Stimulated activated CD8-positive, alpha-beta memory T cell treated with anti-CD3 and anti-CD28 coated beads, Interleukin-7, amount 100 ng/mL, for 24 hours (primary cell): ENCODE measurements at regions not wholly inside any gene's neighbourhood (a gene's known extent, or its start where the extent isn't known, plus 50 kb on each side); places are given as distances from the start of the nearest gene placed in this dataset.
"Not testable (repeated sequence)": the region's sequence is repeated elsewhere in the genome, so short reads cannot be mapped to it uniquely, and the experiment has no call there.

ENCODE experiments used
- DNase-seq: peaks from one replicate; pipeline ENCODE4 v3.0.0-alpha.2; 2020; ENCODE audit warnings: low read depth

GRCh38 chr13:76286178-76286577 lies 600.0 kb downstream of the KCTD12 start:
- no peak for DNase-seq

- no peak for DNase-seq
These were observed 600.7 kb downstream of the KCTD12 start for GRCh38 chr13:76285463-76285862.

DNA sequence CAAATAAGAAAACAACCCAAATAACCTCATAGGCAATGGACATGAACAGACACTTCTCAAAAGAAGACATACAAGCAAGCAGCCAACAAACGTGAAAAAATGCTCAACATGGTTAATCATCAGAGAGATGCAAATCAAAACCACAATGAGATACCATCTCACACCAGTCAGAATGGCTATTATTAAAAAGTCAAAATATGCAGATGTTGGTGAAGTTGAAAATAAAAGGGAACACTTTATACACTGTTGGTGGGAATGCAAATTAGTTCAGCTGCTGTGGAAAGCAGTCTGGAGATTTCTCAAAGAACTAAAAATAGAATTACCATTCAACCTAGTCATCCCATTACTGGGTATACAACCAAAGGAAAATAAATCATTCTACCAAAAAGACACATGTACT lies 606.4 kb downstream of the KCTD12 start:
- not testable (repeated sequence) for DNase-seq

DNA sequence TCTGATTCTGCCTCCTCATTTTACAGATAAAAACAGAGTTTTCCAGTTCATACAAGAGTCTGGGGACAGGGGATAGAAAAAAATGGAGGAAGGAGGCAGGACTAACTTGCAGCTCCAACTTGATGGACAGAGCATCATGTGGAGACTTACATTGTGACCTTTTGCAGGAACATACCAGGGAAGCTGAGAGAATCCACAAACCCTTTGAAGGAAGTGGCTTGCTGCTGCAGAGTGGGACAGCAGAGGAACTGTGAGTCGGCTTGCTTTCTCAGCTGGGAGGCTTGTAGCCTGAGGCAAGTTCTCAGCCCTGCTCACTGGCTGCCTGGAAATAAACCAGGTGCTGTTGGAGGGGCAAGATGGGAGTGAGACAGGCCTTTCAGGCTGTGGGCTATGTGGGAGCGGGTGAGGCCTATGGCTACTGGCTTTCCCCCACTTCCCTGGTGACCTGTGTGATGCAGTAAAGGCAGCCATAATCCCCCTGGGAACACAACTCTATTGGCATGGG lies 614.4 kb downstream of the KCTD12 start:
- no peak for DNase-seq

GRCh38 chr13:76268307-76268706 lies 617.9 kb downstream of the KCTD12 start:
- DNase-seq: not testable (repeated sequence)

- DNase-seq: no peak
These were observed 619.0 kb downstream of the KCTD12 start for GRCh38 chr13:76267216-76267615.

GRCh38 chr13:76266561-76266960 lies 619.6 kb downstream of the KCTD12 start:
- no peak for DNase-seq

DNA sequence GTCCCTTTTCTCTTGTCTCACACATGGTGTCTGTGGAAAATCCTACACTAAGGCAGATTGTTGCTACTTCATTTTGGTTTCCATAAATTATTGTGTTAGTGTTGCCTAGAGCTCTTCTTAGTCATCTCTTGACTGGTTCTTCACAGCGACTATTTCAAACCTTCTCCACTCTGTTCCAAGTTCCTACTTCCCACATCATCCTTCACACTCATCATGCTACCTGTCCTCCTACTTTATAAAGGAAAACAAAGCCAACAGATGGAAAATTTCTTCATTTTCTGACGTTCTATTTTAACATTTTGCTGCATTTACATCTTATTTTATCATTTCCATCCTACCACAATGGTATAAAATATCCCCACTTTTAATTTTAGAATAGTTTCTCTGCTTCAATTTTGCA lies 614.1 kb downstream of the LMO7 start:
- no peak for DNase-seq

- DNase-seq: no peak
These were observed 609.8 kb downstream of the LMO7 start for GRCh38 chr13:76245920-76246319.

- DNase-seq: no peak
These were observed 609.1 kb downstream of the LMO7 start for GRCh38 chr13:76245211-76245610.

DNA sequence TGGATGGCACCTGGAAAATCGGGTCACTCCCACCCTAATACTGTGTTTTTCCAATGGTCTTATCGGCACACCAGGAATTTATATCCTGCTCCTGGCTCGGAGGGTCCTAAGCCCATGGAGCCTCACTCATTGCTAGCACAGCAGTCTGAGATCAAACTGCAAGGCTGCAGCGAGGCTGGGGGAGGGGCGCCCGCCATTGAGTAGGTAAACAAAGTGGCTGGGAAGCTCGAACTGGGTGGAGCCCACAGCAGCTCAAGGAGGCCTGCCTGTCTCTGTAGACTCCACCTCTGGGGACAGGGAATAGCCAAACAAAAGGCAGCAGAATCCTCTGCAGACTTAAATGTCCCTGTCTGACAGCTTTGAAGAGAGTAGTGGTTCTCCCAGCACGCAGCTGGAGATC lies 607.0 kb downstream of the LMO7 start:
- DNase-seq: not testable (repeated sequence)

- DNase-seq: no peak
These were observed 603.0 kb downstream of the LMO7 start for GRCh38 chr13:76239031-76239680.

DNA sequence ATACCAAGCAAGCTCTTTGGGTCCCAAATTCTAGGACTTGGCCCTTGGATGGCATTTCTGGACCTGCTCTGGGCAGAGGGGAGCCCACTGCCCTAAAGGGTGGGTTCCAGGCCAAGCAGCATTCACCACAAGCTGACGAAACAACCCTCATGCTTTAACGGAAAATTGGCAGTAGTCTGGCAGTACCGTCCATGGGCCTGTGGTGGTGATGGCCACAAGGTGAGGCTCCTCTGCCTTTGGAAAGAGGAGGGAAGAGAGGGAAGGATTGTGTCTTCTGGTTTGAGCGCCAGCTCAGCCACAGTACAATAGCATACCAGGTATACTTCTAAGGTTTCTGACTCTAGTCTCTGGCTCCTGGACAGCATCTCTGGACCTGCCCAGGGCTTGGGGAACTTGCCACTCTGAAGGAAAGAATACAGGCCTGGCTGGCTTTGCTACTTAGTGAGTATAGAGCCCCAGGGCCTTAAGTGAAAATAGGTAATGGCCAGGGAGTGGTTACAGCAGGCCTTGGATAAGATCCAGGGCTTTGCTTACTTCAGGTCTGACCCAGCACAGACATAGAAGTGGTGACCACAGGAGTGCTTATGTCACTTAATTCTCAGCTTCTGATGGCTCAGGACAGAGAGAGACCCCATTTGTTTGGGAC lies 595.5 kb downstream of the LMO7 start:
- DNase-seq: no peak

DNA sequence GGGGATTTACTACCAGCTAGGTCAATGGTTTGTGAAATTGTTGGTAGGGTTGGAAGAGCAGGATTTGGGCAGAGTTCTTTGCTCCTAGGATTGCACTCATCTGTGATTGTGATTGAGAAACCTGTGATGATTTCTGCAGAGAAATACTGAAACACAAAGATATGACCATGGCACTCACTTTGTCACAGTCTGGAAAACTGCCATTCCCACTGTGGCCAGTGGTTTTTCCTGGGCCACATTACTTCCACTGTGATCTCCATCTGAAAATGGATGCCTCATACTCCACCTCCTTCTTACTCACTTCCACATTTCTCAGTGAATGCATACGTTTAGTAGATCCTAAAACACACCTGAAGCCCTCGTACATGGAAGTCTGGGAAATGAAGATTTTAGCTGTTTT lies 593.2 kb downstream of the LMO7 start:
- DNase-seq: no peak

DNA sequence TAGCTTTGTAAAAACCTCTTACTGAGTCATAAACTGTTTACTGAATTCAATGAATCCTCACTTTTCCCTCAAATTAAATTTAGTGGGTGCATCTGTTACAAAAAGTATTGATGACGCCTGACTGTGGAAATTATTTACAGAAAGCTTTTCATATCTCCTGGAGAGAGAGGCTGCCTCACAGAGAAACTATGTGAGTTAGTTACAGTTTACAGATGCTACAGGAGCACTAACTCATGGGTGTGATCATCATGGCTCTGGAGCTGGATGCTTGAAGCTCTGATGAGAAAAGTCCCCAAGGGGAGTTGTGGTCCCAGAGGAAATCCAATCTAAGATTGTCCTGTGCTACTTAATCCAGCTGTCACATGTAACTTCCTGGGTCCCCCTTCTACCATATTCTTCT lies 590.8 kb downstream of the LMO7 start:
- no peak for DNase-seq

GRCh38 chr13:76225815-76226489 lies 589.8 kb downstream of the LMO7 start:
- no peak for DNase-seq

DNA sequence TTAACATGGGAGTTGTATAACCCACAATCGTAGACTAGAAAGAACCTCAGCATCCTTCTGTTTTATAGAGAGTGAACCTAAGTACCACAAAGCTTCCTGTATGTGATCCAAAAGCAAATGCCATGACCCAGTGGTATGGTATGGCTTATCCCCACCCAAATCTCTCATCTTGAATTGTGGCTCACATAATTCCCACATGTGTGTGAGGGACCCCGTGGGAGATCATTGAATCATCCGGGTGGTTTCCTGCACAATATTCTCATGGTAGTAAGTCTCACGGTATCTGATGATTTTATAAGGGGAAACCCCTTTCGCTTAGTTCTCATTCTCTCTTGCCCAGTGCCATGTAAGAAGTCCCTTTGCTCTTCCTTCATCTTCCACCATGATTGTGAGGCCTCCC lies 587.9 kb downstream of the LMO7 start:
- DNase-seq: no peak

DNA sequence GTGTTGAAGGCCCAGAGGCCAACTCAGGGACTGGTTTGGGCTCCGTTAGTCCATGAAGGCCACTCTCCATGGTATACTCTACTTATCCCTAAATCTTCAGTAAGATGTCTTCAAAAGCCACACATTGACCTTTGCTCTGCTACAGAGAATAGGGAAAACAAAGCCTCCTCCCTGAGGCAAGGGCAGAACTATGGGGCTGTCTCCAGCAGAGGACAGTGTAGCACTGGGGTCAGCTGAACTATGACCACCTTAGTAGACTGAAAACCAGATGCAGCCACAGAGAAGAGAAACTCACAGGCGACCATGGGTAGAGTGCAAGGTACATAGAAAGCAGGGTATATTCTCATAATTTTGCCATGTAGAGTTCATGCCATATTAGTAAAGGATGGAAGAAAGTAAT lies 587.4 kb downstream of the LMO7 start:
- DNase-seq: no peak

GRCh38 chr13:76222511-76222910 lies 586.4 kb downstream of the LMO7 start:
- DNase-seq: no peak

DNA sequence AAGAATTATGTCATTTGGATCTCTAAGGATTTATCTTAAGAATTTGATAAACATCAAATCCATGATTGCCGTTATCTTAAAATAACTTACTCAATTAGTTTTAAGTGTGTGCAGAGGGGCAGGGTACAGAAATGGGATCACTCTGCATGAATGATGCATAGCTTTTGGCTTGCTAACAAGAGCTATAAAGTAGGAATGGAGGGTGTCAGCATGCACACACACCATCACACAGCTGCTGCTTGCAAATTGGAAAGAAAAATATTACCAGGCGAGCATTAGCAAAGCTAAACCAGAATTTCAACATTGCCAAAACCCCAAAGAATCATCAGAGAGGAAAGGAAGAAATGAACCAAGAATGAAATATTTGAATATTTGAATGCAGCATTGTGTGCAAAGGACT lies 580.6 kb downstream of the LMO7 start:
- DNase-seq: no peak

- DNase-seq: no peak
These were observed 577.9 kb downstream of the LMO7 start for GRCh38 chr13:76214001-76214400.

- no peak for DNase-seq
These were observed 577.3 kb downstream of the LMO7 start for GRCh38 chr13:76213423-76213904.

DNA sequence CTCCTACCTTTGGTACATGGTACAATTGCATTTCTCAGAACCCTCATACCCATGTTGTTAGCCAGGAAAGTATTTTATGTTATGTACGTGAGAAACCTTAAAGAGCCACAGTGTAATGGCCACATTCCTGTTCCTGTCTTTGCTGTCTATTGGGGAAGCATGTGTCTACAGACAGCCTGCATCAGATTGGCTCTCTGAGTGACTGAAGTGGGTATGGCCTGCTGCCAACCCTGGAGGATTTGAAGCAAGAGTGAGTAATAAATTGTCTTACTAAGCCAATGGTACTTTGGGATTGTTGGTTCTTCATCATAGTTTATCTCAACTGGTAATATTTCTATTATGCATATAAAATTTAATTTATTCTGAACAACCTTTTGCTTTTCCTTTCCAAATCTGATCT lies 574.1 kb downstream of the LMO7 start:
- DNase-seq: no peak
